ENCODE measurements at regions not wholly inside any gene's neighbourhood (a gene's known extent, or its start where the extent isn't known, plus 50 kb on each side); places are given as distances from the start of the nearest gene placed in this dataset.

GRCh38 chr18:8514409-8514808 is 94.8 kb upstream of the RAB12 start:
- TF ChIP-seq, protein P1, sequence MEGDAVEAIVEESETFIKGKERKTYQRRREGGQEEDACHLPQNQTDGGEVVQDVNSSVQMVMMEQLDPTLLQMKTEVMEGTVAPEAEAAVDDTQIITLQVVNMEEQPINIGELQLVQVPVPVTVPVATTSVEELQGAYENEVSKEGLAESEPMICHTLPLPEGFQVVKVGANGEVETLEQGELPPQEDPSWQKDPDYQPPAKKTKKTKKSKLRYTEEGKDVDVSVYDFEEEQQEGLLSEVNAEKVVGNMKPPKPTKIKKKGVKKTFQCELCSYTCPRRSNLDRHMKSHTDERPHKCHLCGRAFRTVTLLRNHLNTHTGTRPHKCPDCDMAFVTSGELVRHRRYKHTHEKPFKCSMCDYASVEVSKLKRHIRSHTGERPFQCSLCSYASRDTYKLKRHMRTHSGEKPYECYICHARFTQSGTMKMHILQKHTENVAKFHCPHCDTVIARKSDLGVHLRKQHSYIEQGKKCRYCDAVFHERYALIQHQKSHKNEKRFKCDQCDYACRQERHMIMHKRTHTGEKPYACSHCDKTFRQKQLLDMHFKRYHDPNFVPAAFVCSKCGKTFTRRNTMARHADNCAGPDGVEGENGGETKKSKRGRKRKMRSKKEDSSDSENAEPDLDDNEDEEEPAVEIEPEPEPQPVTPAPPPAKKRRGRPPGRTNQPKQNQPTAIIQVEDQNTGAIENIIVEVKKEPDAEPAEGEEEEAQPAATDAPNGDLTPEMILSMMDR (IDR thresholded peaks at IDR 0.05): no peak
- TF ChIP-seq POLR2A (IDR thresholded peaks at IDR 0.05): no peak

Measured in uterus (tissue), 2 donors.